Stimulated activated CD8-positive, alpha-beta memory T cell treated with anti-CD3 and anti-CD28 coated beads, Interleukin-7, amount 100 ng/mL, for 1 hour (primary cell): ENCODE measurements at regions not wholly inside any gene's neighbourhood (a gene's known extent, or its start where the extent isn't known, plus 50 kb on each side); places are given as distances from the start of the nearest gene placed in this dataset.
"Not testable (repeated sequence)": the region's sequence is repeated elsewhere in the genome, so short reads cannot be mapped to it uniquely, and the experiment has no call there.

Source experiments
- DNase-seq, 2 donors: peaks; one replicate each; pipeline ENCODE4 v3.0.0-alpha.2; 2020; ENCODE audit warnings: low read depth in 2 of 2

GRCh38 chr2:88859461-88859860 is 168.0 kb downstream of the RPIA start:
- DNase-seq, result no peak

GRCh38 chr2:88860421-88861075 is 169.1 kb downstream of the RPIA start:
- no peak for DNase-seq

- no peak for DNase-seq
Measured at GRCh38 chr2:88865801-88866371, 174.4 kb downstream of the RPIA start.

GRCh38 chr2:88866756-88867155 is 175.3 kb downstream of the RPIA start:
- DNase-seq, result no peak

- DNase-seq, result no peak
Measured at GRCh38 chr2:88868861-88869260, 177.4 kb downstream of the RPIA start.

GRCh38 chr2:88870267-88870839 is 178.9 kb downstream of the RPIA start:
- DNase-seq, result no peak

- DNase-seq, result no peak
Measured at GRCh38 chr2:88871336-88871735, 179.9 kb downstream of the RPIA start.

GRCh38 chr2:88873620-88874019 is 182.1 kb downstream of the RPIA start:
- no peak for DNase-seq

- no peak for DNase-seq
Measured at GRCh38 chr2:88874063-88874657, 182.7 kb downstream of the RPIA start.

- DNase-seq, result no peak
Measured at GRCh38 chr2:88875736-88876135, 184.3 kb downstream of the RPIA start.

GRCh38 chr2:88880441-88880953 is 189.0 kb downstream of the RPIA start:
- no peak for DNase-seq

- no peak for DNase-seq
Measured at GRCh38 chr2:88885275-88885674, 193.8 kb downstream of the RPIA start.

GRCh38 chr2:88885679-88886416 is 194.4 kb downstream of the RPIA start:
- no peak for DNase-seq

- not testable (repeated sequence) for DNase-seq
Measured at GRCh38 chr2:88887466-88887865, 196.0 kb downstream of the RPIA start.

GRCh38 chr2:88892207-88892606 is 200.7 kb downstream of the RPIA start:
- no peak for DNase-seq

- no peak for DNase-seq
Measured at GRCh38 chr2:88892788-88893187, 201.3 kb downstream of the RPIA start.

GRCh38 chr2:88896971-88897370 is 205.5 kb downstream of the RPIA start:
- no peak for DNase-seq

- DNase-seq, result no peak
Measured at GRCh38 chr2:88897715-88898114, 206.2 kb downstream of the RPIA start.

GRCh38 chr2:88903749-88904353 is 212.4 kb downstream of the RPIA start:
- no peak for DNase-seq

- DNase-seq, result no peak
Measured at GRCh38 chr2:88913280-88913679, 221.8 kb downstream of the RPIA start.

GRCh38 chr2:88919087-88919738 is 227.7 kb downstream of the RPIA start:
- DNase-seq, result no peak
